GM21526 (cell line): ENCODE measurements at regions not wholly inside any gene's neighbourhood (a gene's known extent, or its start where the extent isn't known, plus 50 kb on each side); places are given as distances from the start of the nearest gene placed in this dataset.

Source experiments
- ATAC-seq: cut with Tn5 transposase; IDR thresholded peaks from one replicate; pipeline ENCODE4 v1.9.1; 2021; ENCODE audit warnings: moderate library complexity; ENCODE audit not compliant: unreplicated experiment, low FRiP score

DNA sequence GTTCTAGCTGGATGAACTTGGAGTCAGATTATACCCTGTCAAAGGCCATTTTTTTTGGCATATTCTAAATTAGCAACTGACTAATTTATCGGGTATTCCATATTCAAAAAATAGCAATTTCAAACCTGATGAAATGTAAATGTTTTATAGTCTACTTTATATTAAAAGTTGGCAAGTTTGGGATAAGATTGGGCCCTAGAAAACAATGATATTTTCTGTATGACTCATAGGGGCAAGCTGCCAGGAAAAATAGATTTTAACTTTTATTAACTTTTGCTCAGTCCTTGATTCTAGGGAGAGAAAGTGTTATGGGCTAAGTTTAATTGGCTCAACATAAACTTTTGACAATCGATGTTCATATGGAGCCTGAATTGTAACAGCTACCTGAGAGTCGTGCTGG, 576.9 kb upstream of the B3GALT2 start:
- no peak for ATAC-seq

DNA sequence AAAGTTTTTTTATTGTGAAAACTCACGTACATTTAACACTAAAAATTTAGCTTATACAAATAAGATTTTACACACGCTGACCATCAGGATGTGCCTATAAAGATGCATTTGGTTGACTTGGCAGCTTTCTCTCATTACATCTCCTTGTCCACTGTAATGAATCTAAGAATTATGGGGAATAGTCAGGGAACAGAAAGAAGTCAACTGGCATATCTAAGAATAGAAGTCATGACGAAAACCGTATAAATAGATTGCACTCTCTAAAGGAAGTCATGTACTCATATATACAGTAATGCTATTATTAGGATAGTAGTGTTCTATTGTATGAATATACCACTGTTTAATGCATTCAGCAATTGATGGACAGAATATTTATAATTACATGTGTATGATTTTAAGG, 575.8 kb upstream of the B3GALT2 start:
- no peak for ATAC-seq

DNA sequence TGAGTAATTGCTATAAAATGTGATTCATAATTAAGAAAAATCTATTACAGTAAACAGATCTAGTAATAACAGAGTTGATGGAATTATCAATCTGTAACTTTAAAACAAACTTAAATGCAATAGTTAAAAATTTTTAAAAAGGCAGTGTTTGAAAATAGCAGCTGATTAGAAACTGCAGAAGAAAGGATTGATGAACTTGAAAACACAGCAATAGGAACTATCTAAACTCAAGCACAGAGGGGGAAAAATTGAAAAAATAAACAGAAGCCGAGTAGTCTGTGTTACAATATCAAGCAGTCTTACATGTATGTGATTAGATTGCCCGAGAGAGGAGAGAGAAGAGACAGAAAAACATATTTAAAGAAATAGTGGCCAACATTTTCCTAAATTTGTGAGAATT, 569.0 kb upstream of the B3GALT2 start:
- ATAC-seq = no peak

DNA sequence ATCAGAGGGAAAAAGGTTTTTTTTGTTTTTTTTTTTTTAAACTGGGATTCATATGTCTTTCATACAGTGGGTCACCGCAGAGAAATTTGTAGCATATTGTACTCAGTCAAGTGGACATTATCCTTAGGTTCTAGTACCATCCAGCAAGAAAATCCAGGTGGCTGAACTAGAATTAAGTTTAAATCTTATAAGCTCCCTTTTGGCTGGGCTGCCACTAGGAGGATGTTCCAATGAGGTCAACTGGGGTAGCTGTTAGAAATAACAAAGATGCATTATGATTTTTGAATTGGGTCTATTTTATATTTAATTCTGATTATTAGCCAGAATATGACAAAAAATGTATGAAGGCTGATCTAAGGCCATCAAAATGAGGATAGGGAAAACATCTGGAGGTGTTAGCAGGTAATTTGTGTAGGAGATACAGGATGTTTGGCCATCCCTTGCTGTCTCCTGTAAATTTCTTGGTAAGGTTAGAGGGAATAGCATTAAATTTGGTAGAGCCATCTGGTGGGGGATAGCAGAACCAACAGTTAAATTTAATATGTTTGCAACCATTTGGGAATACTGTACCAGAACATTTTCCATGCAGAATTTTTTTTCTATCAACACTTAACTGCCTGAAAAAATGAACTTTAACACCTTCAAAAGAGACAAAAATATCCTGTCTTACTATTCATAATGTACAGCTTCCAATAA, 568.5 kb upstream of the B3GALT2 start:
- no peak for ATAC-seq

DNA sequence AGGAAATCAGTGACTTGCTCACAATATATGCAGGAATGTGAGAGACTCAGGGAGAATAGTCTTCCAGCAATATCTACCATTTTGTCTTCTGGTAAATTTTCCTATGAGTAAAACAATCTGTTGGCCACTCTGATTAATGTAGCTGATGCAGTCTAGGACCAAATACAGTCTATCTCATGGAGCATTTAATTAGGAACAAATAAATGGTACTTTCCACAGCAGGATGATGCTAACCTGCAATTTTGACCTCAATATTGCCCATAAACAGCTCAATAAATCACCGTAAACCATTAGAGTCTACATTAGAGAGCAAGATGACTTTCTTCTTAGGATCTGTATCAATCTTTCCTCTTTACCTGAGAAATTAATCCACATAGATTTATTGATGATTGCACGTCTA, 567.7 kb upstream of the B3GALT2 start:
- ATAC-seq = no peak

DNA sequence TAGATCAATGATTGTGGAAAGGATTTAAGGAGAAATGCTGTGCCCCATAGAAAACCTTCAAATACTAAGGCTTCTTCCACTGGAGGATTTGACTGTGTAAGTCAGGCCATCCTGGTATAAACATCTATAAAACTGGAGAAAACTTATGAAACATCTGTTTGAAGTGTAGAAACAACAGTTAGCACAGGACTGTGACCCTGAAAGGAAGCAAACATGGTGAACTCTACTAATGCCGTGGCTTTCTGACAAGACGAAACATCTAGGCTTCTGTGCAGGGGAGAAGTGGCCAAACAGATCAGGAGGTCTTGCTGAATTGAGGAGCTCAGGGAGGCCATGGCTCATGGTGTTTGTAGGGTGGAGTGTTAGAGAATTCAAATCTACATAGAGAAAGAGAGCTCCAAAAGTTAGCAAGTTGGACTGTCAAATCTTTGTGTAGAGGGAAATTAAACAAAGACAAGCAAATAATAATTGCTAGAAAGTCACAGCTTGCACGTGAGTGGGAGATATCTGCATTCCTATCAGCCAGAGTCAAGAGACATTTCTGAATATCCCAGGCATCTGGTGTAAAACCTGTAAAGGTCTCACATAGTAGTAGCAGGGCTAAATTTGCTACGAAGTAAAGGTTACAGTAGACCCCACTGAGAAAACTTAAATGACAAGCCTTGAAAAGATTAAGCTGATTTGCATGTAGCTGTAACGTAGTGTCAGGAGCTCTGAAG, 566.8 kb upstream of the B3GALT2 start:
- no peak for ATAC-seq

DNA sequence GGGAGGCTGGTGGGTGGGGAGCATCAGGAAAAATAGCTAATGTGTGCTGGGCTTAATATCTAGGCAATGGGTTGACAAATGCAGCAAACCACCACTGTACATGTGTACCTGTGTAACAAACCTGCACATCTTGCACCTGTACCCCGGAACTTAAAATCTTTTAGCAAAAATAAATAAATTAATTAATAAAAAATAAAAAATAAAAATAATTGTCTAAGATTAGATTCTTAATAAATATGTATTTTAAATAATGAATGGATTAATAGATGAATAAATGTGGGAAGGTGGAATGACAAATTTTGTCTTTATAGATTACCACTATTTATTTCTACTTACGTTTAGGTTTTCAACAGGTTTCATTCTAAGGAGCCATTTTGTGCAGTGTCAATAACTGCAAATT, 563.5 kb upstream of the B3GALT2 start:
- ATAC-seq = no peak

DNA sequence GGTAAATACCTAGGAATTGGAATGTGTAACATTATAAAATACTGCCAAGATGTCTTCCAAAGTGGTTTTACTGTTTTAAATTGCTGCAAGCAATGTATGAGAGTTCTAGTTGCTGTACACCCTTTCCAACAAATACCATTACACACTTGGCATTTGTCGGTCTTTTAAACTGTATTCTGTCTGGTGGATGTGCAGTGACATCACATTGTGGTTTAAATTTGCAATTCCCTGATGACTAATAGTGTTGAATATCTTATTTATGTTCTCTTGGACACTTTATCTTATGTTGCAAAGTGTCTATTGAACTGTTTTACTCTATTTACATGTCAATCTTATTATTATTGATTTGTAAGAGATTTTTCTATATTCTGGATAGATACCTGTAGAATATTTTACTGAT, 561.2 kb upstream of the B3GALT2 start:
- no peak for ATAC-seq

DNA sequence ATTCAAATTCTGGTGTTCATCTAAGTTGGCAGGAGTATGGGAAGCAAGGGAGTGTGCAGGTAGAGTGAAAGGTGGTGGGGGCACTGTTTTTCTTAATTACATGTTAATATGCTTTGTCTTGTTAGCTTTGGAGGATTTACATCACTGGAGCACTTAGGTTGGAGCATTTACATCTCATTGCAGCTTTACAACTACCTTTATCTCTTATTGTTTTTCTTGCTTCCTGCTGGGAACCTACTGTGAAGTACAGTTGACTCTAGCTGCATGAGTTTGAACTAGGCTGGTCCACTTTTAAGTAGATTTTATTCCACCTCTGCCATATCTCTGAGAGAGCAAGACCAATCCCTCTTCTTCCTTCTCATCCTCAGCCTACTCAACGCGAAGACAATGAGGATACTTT, 554.8 kb upstream of the B3GALT2 start:
- no peak for ATAC-seq

DNA sequence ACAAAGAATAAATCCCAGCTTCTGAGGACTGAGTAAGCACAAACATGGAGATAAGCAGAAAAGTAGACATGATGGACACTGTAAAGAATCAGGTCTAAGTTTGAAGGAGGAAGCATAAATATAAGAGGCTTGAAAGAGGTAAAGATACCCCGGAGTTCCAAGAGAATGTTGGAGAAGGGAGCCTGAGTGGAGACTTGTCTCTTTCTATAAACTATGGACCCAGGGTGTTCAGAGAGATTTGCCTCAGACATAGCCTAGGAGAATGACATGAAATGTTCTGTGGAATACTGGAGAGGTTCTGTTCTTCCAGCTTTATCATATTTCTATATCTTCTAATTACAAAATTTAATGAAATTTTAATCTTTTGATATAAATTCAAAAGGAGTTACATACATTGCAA, 554.3 kb upstream of the B3GALT2 start:
- ATAC-seq = no peak

DNA sequence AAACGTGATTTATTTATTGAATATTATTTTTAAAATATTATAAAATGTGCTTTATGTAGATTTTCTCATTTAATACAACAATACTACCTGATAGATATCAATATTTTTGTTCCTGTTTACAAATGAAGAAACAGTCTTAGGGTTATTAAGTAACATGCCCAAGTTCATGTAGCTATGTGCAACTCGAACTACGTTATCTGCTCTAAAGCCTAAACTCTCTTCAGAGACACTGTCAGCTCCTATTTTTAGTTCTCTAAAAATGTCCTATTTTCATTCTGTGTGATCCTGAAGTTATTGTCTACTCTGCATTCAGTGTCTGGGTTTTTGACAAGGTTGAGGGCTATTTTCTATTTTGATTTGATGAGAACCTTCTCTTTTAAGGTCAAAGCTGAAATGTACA, 550.1 kb upstream of the B3GALT2 start:
- ATAC-seq = no peak

DNA sequence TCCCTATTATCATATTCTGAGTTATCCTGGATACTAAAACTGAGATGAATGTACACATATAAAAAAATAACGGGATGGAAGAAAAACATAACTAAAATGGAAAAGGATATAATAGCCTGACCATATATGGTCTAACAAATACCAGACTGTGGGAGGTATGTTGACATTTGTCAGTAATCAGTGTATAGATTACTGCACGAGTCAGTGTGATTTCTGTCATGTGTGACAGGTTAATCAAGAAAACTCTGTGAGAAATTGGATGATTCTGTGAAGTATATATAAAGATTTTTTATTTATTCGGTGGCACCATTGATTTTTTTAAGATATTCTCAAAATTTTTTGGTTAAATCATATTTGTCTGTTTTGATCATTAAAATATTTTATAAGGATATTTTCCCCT, 547.3 kb upstream of the B3GALT2 start:
- ATAC-seq = no peak

DNA sequence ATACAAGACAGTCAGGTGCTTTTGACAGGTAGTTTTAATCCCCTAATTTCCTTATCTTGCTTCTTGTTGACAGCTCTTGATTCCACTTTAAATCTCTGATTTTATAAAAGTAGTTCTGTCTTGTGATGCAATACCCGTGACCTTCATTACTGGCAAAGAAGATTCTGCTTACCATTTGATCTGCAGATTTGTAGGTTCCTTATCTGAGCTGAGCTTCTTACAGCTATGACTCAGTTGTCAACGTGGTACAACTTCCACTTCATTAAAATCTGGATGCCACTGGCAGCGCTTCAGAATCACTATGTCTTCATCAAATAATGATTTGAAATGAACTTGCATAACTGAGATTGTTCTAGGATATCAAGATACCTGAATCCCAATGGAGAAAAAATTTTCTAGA, 543.6 kb upstream of the B3GALT2 start:
- no peak for ATAC-seq

DNA sequence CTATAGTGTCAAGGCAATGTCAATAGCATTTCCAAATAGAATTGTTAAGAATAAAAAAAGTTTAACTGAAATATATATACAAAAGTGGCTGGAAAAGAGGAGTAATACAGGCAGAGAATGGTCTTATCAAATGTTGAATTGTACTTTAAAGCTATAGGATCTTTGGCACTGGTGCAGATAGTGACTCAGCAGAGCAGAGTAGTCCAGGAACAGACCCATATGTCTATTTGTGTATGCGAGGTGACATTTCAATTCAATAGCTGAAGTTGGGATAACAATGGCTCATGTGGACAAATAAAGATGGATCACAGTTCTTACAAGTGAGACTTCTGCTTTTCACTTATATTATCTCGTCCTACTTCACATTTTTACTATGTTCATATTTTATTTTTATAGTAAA, 543.0 kb upstream of the B3GALT2 start:
- no peak for ATAC-seq

DNA sequence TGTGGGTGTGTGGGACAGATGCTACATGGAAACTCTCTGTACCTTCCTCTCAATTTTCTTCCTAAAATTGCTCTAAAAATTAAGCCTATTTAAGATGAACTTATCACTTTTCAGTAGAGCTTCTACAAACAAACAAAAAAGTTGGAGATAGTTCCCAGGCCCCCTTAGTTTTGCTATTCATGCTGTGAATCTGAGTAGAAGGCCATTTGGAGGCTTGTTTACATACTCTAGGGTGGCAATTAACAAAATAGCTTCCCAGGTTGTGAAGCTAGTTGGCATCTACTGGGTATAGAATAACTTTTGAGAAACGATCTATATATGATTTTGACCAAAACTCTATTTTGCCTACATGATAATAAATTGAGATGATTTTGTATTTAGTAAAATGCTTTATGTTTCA, 541.4 kb upstream of the B3GALT2 start:
- ATAC-seq = no peak

DNA sequence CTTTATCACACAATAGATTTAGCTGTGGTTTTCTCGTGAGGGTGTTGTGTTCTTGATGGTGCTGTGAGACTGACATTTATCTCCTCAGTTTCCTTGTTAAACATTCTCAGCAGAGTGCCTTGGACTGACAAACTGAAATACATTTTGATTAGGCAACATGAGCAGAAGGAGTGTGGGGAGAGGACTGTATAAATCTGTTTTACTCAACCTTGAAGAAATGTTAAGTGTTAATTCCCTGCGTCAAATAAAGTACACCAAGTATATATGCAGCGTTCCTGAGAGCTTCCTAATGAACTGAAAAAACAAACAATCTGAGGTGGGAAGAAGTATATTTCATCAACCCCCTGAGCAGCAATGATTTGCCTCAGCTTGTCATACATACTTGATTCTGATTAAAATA, 540.3 kb upstream of the B3GALT2 start:
- ATAC-seq = no peak

DNA sequence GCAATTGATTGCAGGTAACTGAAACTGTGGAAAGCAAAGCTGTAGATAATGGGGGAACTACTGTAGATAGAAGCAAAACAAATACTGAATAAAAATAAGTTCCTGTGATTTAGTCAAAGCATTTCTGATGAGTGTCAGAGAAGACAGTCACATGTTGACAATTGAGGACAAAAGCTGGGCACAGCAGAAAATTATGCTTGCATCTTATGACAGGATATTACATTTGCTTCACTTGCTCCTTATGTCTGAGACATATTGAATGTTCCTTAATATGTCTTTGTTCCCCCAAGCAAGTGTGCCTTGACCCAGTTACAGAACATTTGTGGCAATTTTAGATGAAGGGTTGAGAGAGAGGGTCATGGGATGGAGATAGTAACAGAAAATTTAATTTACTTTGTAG, 526.0 kb upstream of the B3GALT2 start:
- no peak for ATAC-seq

DNA sequence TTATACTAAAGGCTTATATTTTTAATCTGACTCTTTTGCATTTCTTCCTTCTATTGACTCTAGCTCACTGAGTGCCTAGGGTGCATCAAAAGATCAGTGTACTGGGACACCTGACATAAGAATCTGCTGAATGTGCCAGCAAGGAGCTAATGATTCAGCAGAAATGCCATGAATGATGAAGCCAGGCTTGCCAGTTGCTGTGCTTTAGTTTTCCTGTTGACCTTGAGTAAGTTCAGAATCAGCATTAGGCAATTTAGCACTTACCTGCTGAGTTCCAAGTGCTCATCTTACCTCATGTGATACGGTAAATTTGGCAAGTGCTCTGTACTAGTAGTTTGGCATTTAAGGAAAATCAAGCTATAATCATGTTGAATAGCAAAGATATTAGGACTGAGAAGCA, 523.2 kb upstream of the B3GALT2 start:
- no peak for ATAC-seq

DNA sequence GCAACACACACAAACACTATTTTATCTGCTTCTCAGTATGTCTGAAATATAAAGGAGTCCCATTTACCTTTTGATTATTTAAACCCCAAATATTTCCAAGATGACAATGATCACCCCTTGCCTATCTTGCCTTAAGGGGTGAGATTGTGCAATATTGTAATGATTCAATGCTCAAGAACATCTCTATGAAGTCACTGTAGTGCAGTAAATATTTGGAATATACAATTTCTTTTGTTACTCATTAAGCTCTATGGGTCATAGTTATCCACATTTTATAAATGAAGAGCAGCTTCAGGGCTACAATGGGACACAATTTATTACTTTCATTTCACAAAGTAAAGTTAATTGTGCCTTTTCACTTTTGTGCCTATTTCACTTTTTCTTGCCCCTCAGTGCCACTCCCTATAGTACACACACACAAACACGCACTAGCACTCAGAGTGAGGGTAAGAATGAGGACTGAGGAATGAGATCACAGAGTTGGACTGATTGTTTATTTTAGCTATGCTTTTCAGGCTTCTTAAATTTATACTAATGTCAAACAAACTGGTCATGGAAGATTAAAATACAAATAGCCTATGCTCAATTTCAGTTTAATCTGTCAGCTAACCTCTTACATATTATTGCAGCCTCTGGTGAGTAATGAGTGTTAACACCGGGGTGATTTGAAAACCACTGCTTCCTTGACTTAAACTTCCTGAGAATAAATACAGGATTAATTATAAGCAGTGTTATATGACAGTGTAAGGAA, 521.0 kb upstream of the B3GALT2 start:
- ATAC-seq = no peak

DNA sequence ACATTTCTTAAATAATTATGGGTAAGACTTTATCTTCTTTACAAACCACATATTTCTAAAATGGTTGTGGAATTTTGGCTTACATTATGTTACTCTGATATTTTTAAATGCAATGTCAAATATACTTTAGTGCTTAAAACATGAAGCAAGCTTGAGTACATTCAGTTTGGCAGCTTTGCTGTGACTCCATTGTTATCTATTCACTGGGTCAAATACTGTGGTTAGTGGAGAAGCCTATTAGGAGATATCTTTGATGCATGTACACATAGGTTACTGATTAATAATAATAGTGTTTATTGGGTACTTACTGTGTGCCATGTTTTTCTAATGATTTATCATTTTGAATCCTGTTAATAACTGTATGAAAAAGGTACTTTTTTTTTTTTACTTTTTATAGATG, 520.4 kb upstream of the B3GALT2 start:
- ATAC-seq = no peak

DNA sequence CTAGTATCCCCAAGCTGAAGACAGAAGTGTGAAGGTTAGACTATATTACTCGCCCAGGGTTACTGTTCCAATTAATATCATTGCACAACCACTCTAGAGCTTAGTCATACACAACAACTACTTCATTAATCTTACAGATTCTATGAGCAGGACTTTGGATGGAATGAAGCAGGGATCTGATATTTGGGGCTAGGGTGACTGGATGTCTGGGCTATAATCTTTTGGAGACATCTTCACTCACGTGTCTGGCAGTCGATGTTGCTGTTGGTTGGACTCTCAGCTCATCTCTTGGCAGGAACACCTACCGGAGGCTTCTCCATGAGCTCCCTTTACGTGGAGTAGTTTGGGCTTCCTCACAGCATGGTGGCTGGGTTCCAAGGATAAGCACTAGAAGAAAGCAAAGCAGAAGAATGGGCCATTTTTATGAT, 519.2 kb upstream of the B3GALT2 start:
- ATAC-seq = no peak

DNA sequence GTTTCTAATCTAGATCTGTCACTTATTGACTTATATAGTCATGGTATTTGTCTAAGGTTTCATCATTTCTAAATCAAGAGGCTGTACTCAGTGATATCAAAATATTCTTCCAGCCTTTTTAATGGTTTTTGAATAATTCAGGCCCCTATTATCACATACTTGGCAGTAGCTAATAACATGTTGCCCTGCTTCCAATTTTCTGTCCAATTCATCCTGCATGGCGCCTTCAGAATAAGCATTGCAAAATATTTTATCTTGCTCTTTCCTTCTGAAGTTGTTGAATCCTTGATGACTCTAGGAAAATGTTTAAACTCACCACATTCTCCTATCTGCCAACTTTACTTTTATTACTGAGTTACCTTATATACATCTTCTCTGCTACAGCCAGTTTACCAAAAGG, 517.2 kb upstream of the B3GALT2 start:
- ATAC-seq = no peak
